ENCODE measurements at regions not wholly inside any gene's neighbourhood (a gene's known extent, or its start where the extent isn't known, plus 50 kb on each side); places are given as distances from the start of the nearest gene placed in this dataset.

- DNase-seq: no peak
- Histone ChIP-seq H3K4me1 (no peaks in the 10 kb centered on the region), H3K9me3 (no peaks in the 10 kb centered on the region), H3K27ac (no peak overlapping the region), H3K27me3 (no peaks in the 10 kb centered on the region), H3K36me3 (no peaks in the 10 kb centered on the region), H3K4me3 (replicated peaks in 1 of 3) (no peak overlapping the region)
- intact Hi-C loops (cut with DNase I): no loop called here
- no peak for TF ChIP-seq CTCF (IDR thresholded peaks at IDR 0.05)
- no peak for TF ChIP-seq POLR2A (IDR thresholded peaks at IDR 0.05)
Observed at GRCh38 chr7:145489609-145490008, 627.0 kb upstream of the CNTNAP2 start.

- Histone ChIP-seq H3K36me3 (no peaks in the 10 kb centered on the region), H3K4me3 (replicated peaks in 1 of 3) (no peak overlapping the region), H3K27ac (no peak overlapping the region), H3K27me3 (no peaks in the 10 kb centered on the region), H3K4me1 (no peaks in the 10 kb centered on the region), H3K9me3 (no peaks in the 10 kb centered on the region)
- WGBS, 2 donors: 19 to 25% methylated on average over 2 of the region's 2 CpGs
- intact Hi-C loops (cut with DNase I): no loop called here
- DNase-seq: no peak
- TF ChIP-seq POLR2A (IDR thresholded peaks at IDR 0.05) (no peak), CTCF (IDR thresholded peaks at IDR 0.05) (no peak)
Observed at GRCh38 chr7:145488816-145489215, 627.8 kb upstream of the CNTNAP2 start.

- Histone ChIP-seq H3K4me3 (replicated peaks in 1 of 3) (no peak overlapping the region), H3K9me3 (no peaks in the 10 kb centered on the region), H3K4me1 (no peaks in the 10 kb centered on the region), H3K27me3 (no peaks in the 10 kb centered on the region), H3K27ac (no peak overlapping the region), H3K36me3 (no peaks in the 10 kb centered on the region)
- intact Hi-C loops (cut with DNase I): no loop called here
- WGBS, 2 donors: 88 to 89% methylated on average over 3 of the region's 3 CpGs
- no peak for TF ChIP-seq CTCF (IDR thresholded peaks at IDR 0.05)
- TF ChIP-seq POLR2A (IDR thresholded peaks at IDR 0.05): no peak
- DNase-seq: no peak
Observed at GRCh38 chr7:145481985-145482384, 634.6 kb upstream of the CNTNAP2 start.

- Histone ChIP-seq H3K36me3 (no peaks in the 10 kb centered on the region), H3K27ac (no peak overlapping the region), H3K4me1 (no peaks in the 10 kb centered on the region), H3K9me3 (no peaks in the 10 kb centered on the region), H3K4me3 (replicated peaks in 1 of 3) (no peak overlapping the region), H3K27me3 (no peaks in the 10 kb centered on the region)
- no peak for DNase-seq
- no peak for TF ChIP-seq CTCF (IDR thresholded peaks at IDR 0.05)
- no peak for TF ChIP-seq POLR2A (IDR thresholded peaks at IDR 0.05)
- WGBS, 2 donors: 75 to 77% methylated on average over 3 of the region's 3 CpGs
- intact Hi-C loops (cut with DNase I): no loop called here
Observed at GRCh38 chr7:145478541-145478940, 638.1 kb upstream of the CNTNAP2 start.

- no peaks in the 10 kb centered on the region for H3K4me1 ChIP-seq
- no peak overlapping the region for H3K27ac ChIP-seq
- no peaks in the 10 kb centered on the region for H3K9me3 ChIP-seq
- H3K27me3 ChIP-seq: no peaks in the 10 kb centered on the region
- 62 to 63% methylated on average over 7 of the region's 7 CpGs for WGBS, 2 donors
- intact Hi-C loops (cut with DNase I): no loop called here
- no peak for TF ChIP-seq POLR2A (IDR thresholded peaks at IDR 0.05)
- TF ChIP-seq CTCF (IDR thresholded peaks at IDR 0.05): no peak
- no peaks in the 10 kb centered on the region for H3K36me3 ChIP-seq
- no peak for DNase-seq
- no peak overlapping the region for H3K4me3 ChIP-seq (replicated peaks in 1 of 3)
Observed at GRCh38 chr7:145474009-145474686, 638.3 kb upstream of the TPK1 start.

All from thyroid gland (tissue), 4 donors.